ENCODE measurements at regions not wholly inside any gene's neighbourhood (a gene's known extent, or its start where the extent isn't known, plus 50 kb on each side); places are given as distances from the start of the nearest gene placed in this dataset.

DNA sequence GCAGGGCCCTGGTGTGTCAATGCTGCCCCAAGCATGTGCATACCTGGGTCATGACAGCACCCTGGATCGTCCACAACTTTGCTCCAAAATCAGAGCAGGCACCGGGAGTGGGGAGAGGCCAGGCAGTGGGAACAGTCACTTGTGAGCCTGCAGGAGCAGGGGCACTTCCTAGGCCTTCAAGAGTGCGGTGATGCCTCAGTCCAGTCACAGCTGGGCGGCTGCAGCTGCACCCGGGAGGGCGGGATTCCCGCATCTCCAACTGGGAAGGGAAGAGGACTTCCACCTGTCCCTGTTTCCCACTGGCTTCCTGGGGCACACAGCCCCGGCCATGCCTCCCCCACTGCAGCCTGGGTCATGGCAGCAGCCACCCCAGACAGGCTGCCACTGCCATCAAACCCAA, 191.3 kb upstream of the DEFB112 start:
- DNase-seq (ENCODE audit: low spot score), result no peak
- TF ChIP-seq, protein P1, sequence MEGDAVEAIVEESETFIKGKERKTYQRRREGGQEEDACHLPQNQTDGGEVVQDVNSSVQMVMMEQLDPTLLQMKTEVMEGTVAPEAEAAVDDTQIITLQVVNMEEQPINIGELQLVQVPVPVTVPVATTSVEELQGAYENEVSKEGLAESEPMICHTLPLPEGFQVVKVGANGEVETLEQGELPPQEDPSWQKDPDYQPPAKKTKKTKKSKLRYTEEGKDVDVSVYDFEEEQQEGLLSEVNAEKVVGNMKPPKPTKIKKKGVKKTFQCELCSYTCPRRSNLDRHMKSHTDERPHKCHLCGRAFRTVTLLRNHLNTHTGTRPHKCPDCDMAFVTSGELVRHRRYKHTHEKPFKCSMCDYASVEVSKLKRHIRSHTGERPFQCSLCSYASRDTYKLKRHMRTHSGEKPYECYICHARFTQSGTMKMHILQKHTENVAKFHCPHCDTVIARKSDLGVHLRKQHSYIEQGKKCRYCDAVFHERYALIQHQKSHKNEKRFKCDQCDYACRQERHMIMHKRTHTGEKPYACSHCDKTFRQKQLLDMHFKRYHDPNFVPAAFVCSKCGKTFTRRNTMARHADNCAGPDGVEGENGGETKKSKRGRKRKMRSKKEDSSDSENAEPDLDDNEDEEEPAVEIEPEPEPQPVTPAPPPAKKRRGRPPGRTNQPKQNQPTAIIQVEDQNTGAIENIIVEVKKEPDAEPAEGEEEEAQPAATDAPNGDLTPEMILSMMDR (IDR thresholded peaks at IDR 0.05; ENCODE audit: borderline replicate concordance, control extremely low read depth, extremely low read depth, insufficient read depth, missing control alignments), result no peak
- in situ Hi-C loops (cut with MboI; ENCODE audit: low sequenced_read_pairs, unreplicated experiment), result no loop called here

DNA sequence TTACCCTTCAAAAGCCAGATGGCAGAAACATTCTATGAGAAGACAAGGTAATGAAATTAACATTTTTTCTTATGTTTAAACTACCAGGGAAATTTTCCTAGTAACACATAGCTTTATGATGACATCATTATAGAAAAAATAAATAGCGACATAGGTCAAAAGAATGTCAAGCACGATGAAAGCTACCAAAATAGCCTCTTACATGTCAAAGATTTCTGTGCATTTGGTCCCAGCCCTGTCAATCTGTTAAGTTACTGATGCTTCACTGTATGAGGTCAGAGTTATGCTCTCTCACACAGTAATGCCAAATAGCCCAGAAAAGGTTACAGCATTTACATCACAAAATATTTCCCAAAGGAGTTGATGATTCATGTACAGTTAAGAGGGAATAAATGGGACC, 199.8 kb upstream of the DEFB112 start:
- DNase-seq (ENCODE audit: low spot score), result no peak
- in situ Hi-C loops (cut with MboI; ENCODE audit: low sequenced_read_pairs, unreplicated experiment), result no loop called here
- TF ChIP-seq, protein P1 (IDR thresholded peaks at IDR 0.05; ENCODE audit: borderline replicate concordance, control extremely low read depth, extremely low read depth, insufficient read depth, missing control alignments), result no peak

DNA sequence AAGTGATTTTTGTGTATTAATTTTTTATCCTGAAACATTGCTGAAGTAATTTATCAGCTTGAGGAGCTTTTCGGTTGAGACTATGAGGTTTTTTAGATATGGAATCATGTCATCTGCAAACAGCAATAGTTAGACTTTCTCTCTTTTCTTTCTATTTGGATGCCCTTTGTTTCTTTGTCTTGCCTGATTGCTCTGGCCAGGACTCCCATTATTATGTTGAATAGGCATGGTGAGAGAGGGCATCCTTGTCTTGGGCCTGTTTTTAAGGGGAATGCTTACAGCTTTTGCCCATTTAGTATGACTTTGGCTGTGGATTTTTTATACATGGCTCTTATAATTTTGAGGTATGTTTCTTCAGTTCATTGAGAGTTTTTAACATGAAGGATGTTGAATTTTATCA, 207.6 kb upstream of the DEFB112 start:
- TF ChIP-seq, protein P1 (IDR thresholded peaks at IDR 0.05; ENCODE audit: borderline replicate concordance, control extremely low read depth, extremely low read depth, insufficient read depth, missing control alignments), result no peak
- no peak for DNase-seq (ENCODE audit: low spot score)
- in situ Hi-C loops (cut with MboI; ENCODE audit: low sequenced_read_pairs, unreplicated experiment), result no loop called here

GRCh38 chr6:50259903-50260302, 210.2 kb upstream of the DEFB112 start:
- in situ Hi-C loops (cut with MboI; ENCODE audit: low sequenced_read_pairs, unreplicated experiment), result no loop called here
- DNase-seq (ENCODE audit: low spot score), result no peak
- TF ChIP-seq, protein P1 (IDR thresholded peaks at IDR 0.05; ENCODE audit: borderline replicate concordance, control extremely low read depth, extremely low read depth, insufficient read depth, missing control alignments), result no peak

- no peak for DNase-seq (ENCODE audit: low spot score)
- in situ Hi-C loops (cut with MboI; ENCODE audit: low sequenced_read_pairs, unreplicated experiment), result no loop called here
- TF ChIP-seq, protein P1 (IDR thresholded peaks at IDR 0.05; ENCODE audit: borderline replicate concordance, control extremely low read depth, extremely low read depth, insufficient read depth, missing control alignments), result no peak
These were observed 215.4 kb upstream of the DEFB112 start for GRCh38 chr6:50264995-50265571.

DNA sequence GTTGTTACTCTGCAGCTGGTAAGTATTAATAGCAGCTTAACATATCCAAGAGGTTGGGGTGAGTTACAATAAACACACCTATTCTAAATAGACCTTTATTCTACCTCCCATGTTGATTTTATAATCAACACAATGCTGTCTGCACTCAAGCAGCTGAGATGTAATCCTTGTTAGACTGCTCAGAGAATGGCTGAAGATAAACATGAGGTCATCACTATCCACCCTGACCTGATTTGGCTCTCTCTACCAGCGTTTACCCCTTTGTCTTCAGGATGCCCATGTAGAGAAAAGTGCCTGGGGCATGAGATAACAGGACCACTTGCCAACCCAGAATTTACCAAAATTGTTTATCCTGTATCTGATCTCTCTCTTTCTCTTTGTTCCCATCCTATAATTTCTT, 220.7 kb upstream of the DEFB112 start:
- in situ Hi-C loops (cut with MboI; ENCODE audit: low sequenced_read_pairs, unreplicated experiment), result no loop called here
- TF ChIP-seq, protein P1 (IDR thresholded peaks at IDR 0.05; ENCODE audit: borderline replicate concordance, control extremely low read depth, extremely low read depth, insufficient read depth, missing control alignments), result no peak
- no peak for DNase-seq (ENCODE audit: low spot score)
